Prostate gland (tissue), 2 donors: ENCODE measurements at regions not wholly inside any gene's neighbourhood (a gene's known extent, or its start where the extent isn't known, plus 50 kb on each side); places are given as distances from the start of the nearest gene placed in this dataset.

Experiments used
- CTCF ChIP-seq, 4 experiments: fragments of 200-600 bp in 2 of 4; fragments of 450-650 bp in 2 of 4; sonication (generic) in 2 of 4; IDR thresholded peaks; 1 replicate in 3 of 4; 2 replicates in 1 of 4; pipeline ENCODE4 v1.5.1; 2016 to 2019; ENCODE audit warnings: antibody characterized with exemption in 4 of 4, mild to moderate bottlenecking in 2 of 4, moderate library complexity in 2 of 4
- POLR2AphosphoS5 ChIP-seq: sonication (generic); formaldehyde crosslinking; IDR thresholded peaks from one replicate; pipeline ENCODE4 v1.6.1; 2017; ENCODE audit warnings: antibody characterized with exemption

GRCh38 chr3:24725514-24726255 is 231.0 kb upstream of the THRB start:
- TF ChIP-seq CTCF (IDR thresholded peaks at IDR 0.05) (no peak), POLR2AphosphoS5 (no peak)
